KMS-11 (cell line): ENCODE measurements at regions not wholly inside any gene's neighbourhood (a gene's known extent, or its start where the extent isn't known, plus 50 kb on each side); places are given as distances from the start of the nearest gene placed in this dataset.
"Not testable (repeated sequence)": the region's sequence is repeated elsewhere in the genome, so short reads cannot be mapped to it uniquely, and the experiment has no call there.

Source experiments
- H2AFZ ChIP-seq: fragments of 200-600 bp; sonication (generic); 2 replicates; pipeline ENCODE4 v1.6.1; 2016; ENCODE audit warnings: antibody characterized with exemption, mixed run types, low read depth
- H3K27ac ChIP-seq: fragments of 200-600 bp; sonication (generic); 2 replicates; pipeline ENCODE4 v1.6.1; 2016; ENCODE audit warnings: mild to moderate bottlenecking, mixed run types
- H3K27me3 ChIP-seq: fragments of 200-600 bp; sonication (generic); 2 replicates; pipeline ENCODE4 v1.6.1; 2017; ENCODE audit warnings: mild to moderate bottlenecking, low read depth, mixed run types, moderate library complexity; ENCODE audit not compliant: insufficient read depth
- H3K36me3 ChIP-seq: fragments of 200-600 bp; sonication (generic); 2 replicates; pipeline ENCODE4 v1.6.1; 2017; ENCODE audit warnings: mild to moderate bottlenecking, mixed run types; ENCODE audit not compliant: insufficient read depth
- H3K4me1 ChIP-seq: fragments of 200-600 bp; sonication (generic); 2 replicates; pipeline ENCODE4 v1.6.1; 2016; ENCODE audit warnings: mild to moderate bottlenecking, low read depth, mixed run types; ENCODE audit not compliant: poor library complexity, severe bottlenecking
- H3K4me2 ChIP-seq: fragments of 200-600 bp; sonication (generic); 2 replicates; pipeline ENCODE4 v1.7.0; 2016; ENCODE audit warnings: mild to moderate bottlenecking, mixed run types
- H3K4me3 ChIP-seq: fragments of 200-600 bp; sonication (generic); IDR thresholded peaks from 2 replicates; pipeline ENCODE4 v1.6.1; 2017; ENCODE audit warnings: low read depth, low read length, mixed read lengths; ENCODE audit not compliant: insufficient read depth
- H3K79me2 ChIP-seq: fragments of 200-600 bp; sonication (generic); 2 replicates; pipeline ENCODE4 v1.6.1; 2016; ENCODE audit warnings: low read depth, mixed run types; ENCODE audit not compliant: insufficient read depth
- H3K9ac ChIP-seq: fragments of 200-600 bp; sonication (generic); 2 replicates; pipeline ENCODE4 v1.6.1; 2016; ENCODE audit warnings: mild to moderate bottlenecking, mixed run types
- H4K20me1 ChIP-seq: fragments of 200-600 bp; sonication (generic); 2 replicates; pipeline ENCODE4 v1.6.1; 2016; ENCODE audit warnings: mild to moderate bottlenecking, mixed run types; ENCODE audit not compliant: insufficient read depth
- TF ChIP-seq, protein P1 (sequence below): fragments of 200-600 bp; sonication (generic); conservative IDR thresholded peaks from 2 replicates; pipeline ENCODE4 v1.6.1; 2017; ENCODE audit warnings: low read depth, mild to moderate bottlenecking, antibody characterized with exemption, low read length, moderate library complexity, mixed read lengths

GRCh38 chr3:167030082-167030725 is 349.9 kb downstream of the ZBBX start:
- no peak overlapping the region for H3K4me2 ChIP-seq
- TF ChIP-seq, protein P1, sequence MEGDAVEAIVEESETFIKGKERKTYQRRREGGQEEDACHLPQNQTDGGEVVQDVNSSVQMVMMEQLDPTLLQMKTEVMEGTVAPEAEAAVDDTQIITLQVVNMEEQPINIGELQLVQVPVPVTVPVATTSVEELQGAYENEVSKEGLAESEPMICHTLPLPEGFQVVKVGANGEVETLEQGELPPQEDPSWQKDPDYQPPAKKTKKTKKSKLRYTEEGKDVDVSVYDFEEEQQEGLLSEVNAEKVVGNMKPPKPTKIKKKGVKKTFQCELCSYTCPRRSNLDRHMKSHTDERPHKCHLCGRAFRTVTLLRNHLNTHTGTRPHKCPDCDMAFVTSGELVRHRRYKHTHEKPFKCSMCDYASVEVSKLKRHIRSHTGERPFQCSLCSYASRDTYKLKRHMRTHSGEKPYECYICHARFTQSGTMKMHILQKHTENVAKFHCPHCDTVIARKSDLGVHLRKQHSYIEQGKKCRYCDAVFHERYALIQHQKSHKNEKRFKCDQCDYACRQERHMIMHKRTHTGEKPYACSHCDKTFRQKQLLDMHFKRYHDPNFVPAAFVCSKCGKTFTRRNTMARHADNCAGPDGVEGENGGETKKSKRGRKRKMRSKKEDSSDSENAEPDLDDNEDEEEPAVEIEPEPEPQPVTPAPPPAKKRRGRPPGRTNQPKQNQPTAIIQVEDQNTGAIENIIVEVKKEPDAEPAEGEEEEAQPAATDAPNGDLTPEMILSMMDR: no peak
- no peaks in the 10 kb centered on the region for H3K79me2 ChIP-seq
- no peak overlapping the region for H2AFZ ChIP-seq
- H3K36me3 ChIP-seq: no peaks in the 10 kb centered on the region
- no peaks in the 10 kb centered on the region for H3K4me1 ChIP-seq
- H3K9ac ChIP-seq: no peak overlapping the region
- H4K20me1 ChIP-seq: no peaks in the 10 kb centered on the region
- H3K27ac ChIP-seq: no peak overlapping the region
- H3K27me3 ChIP-seq: no peaks in the 10 kb centered on the region
- no peak overlapping the region for H3K4me3 ChIP-seq

DNA sequence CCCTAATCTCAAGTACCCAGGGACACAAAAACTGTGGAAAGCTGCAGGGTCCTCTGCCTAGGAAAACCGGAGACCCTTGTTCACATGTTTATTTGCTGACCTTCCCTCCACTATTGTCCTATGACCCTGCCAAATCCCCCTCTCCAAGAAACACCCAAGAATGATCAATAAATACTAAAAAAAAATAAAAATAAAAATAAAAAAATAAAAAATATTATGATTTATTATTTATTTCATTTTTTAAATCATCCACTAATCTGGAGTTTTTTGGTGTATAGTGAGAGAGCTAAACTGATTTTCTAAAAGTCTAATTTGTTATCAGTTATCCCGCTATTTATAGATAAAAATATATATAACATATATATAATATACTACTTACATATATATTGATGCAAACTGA is 360.6 kb downstream of the ZBBX start:
- not testable (repeated sequence) for H3K4me2 ChIP-seq, H3K4me3 ChIP-seq, H2AFZ ChIP-seq, H3K79me2 ChIP-seq, H3K27me3 ChIP-seq, H3K9ac ChIP-seq, H3K36me3 ChIP-seq, H3K27ac ChIP-seq, H3K4me1 ChIP-seq, H4K20me1 ChIP-seq

GRCh38 chr3:167018591-167019111 is 361.4 kb downstream of the ZBBX start:
- H2AFZ ChIP-seq, H4K20me1 ChIP-seq, H3K36me3 ChIP-seq, H3K4me3 ChIP-seq, H3K27ac ChIP-seq, H3K4me2 ChIP-seq, H3K4me1 ChIP-seq, H3K9ac ChIP-seq, H3K79me2 ChIP-seq, H3K27me3 ChIP-seq: not testable (repeated sequence)

DNA sequence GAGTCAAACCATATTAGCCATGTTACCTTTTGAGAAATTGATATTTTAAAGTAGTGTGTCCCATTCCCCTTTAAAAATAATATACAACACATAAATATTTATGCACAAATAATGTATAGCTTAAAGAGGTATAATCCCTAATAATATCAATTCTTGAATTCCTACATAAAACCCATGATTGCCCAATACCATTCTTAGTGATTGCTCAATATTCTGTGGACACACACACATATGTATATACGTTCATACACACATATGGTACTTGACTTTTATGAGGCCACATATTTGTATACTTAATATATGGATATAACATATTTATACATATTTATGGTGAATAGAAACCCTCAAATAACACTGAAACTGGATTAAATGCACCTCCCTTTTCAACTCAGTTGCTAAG is 367.4 kb downstream of the ZBBX start:
- H3K36me3 ChIP-seq: no peaks in the 10 kb centered on the region
- H3K9ac ChIP-seq: no peak overlapping the region
- no peaks in the 10 kb centered on the region for H4K20me1 ChIP-seq
- no peak overlapping the region for H3K4me3 ChIP-seq
- H3K27me3 ChIP-seq: no peaks in the 10 kb centered on the region
- no peak overlapping the region for H3K27ac ChIP-seq
- no peak overlapping the region for H2AFZ ChIP-seq
- H3K79me2 ChIP-seq: no peaks in the 10 kb centered on the region
- no peak overlapping the region for H3K4me2 ChIP-seq
- H3K4me1 ChIP-seq: no peaks in the 10 kb centered on the region
- TF ChIP-seq, protein P1: no peak

- Histone ChIP-seq H3K4me3 (no peak overlapping the region), H3K4me2 (no peak overlapping the region), H3K9ac (no peak overlapping the region), H4K20me1 (no peaks in the 10 kb centered on the region), H2AFZ (no peak overlapping the region), H3K27ac (no peak overlapping the region), H3K79me2 (no peaks in the 10 kb centered on the region), H3K36me3 (no peaks in the 10 kb centered on the region), H3K4me1 (no peaks in the 10 kb centered on the region), H3K27me3 (no peaks in the 10 kb centered on the region)
- TF ChIP-seq, protein P1: no peak
Measured at GRCh38 chr3:167008791-167009190, 371.3 kb downstream of the ZBBX start.
